ENCODE measurements at regions not wholly inside any gene's neighbourhood (a gene's known extent, or its start where the extent isn't known, plus 50 kb on each side); places are given as distances from the start of the nearest gene placed in this dataset.

DNA sequence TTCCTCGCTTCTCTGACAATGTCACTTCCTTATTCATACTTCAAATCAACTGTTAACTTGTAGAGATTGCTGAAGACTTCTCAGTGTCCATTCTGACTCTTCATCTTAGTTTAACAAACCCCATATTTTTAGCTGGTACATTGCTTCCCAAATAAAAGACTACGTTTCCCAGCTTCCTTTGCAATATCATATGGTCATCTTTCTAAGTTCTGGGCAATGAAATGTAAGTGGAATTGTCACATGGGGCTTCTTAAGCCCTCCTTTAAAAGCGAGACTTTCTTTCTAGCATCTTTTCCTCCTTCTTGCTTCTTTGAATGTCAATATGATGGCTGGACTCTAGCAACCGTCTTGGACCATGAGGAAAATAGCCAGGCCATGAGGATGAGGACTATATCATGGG is 239.0 kb downstream of the ZNF621 start:
- Histone ChIP-seq H2AFZ (ENCODE audit: low read depth, low read length) (no peak overlapping the region), H3K9ac (ENCODE audit: low read length) (no peak overlapping the region), H3K4me3 (ENCODE audit: insufficient read depth, low read depth, low read length) (no peak overlapping the region), H3K36me3 (ENCODE audit: insufficient read depth, low read length) (no peaks in the 10 kb centered on the region), H3K4me2 (ENCODE audit: low read length) (no peak overlapping the region), H3K27me3 (ENCODE audit: insufficient read depth, low read length) (no peaks in the 10 kb centered on the region), H3K27ac (ENCODE audit: low read depth, low read length) (no peak overlapping the region), H4K20me1 (ENCODE audit: insufficient read depth, low read length) (no peaks in the 10 kb centered on the region), H3K79me2 (ENCODE audit: insufficient read depth, low read length) (no peaks in the 10 kb centered on the region), H3K4me1 (ENCODE audit: insufficient read depth, low read length) (no peaks in the 10 kb centered on the region), H3K9me3 (ENCODE audit: insufficient read depth, low read depth, low read length) (no peaks in the 10 kb centered on the region)
- no peak for DNase-seq (ENCODE audit: low read depth)
- no peak for FAIRE-seq
- Mint-ChIP-seq H3K27me3 (ENCODE audit: low read depth, unreplicated experiment) (peaks cover 3% of the 10 kb centered on the region), H3K27ac (ENCODE audit: unreplicated experiment) (no peak overlapping the region), H3K9me3 (ENCODE audit: unreplicated experiment) (peaks cover 9% of the 10 kb centered on the region), H3K4me1 (ENCODE audit: low read depth, unreplicated experiment) (peaks cover 3% of the 10 kb centered on the region), H3K4me3 (ENCODE audit: unreplicated experiment) (no peak overlapping the region), H3K36me3 (ENCODE audit: low read depth, unreplicated experiment) (no peaks in the 10 kb centered on the region)
- no peak for TF ChIP-seq CTCF (IDR thresholded peaks at IDR 0.05; ENCODE audit: insufficient read depth, low read depth, low read length)
- TF ChIP-seq EZH2 (IDR thresholded peaks at IDR 0.05; ENCODE audit: insufficient read depth, low read length) = no peak

- H3K9me3 Mint-ChIP-seq (ENCODE audit: unreplicated experiment) = peaks cover 9% of the 10 kb centered on the region
These were observed 240.0 kb downstream of the ZNF621 start for GRCh38 chr3:40764747-40765146.

More at GRCh38 chr3:40764747-40765146, 240.0 kb downstream of the ZNF621 start:
- Mint-ChIP-seq H3K4me3 (ENCODE audit: unreplicated experiment) (no peak overlapping the region), H3K27ac (ENCODE audit: unreplicated experiment) (no peak overlapping the region), H3K36me3 (ENCODE audit: low read depth, unreplicated experiment) (no peaks in the 10 kb centered on the region), H3K27me3 (ENCODE audit: low read depth, unreplicated experiment) (peaks cover 3% of the 10 kb centered on the region), H3K4me1 (ENCODE audit: low read depth, unreplicated experiment) (peaks cover 3% of the 10 kb centered on the region)
- DNase-seq (ENCODE audit: low read depth) = no peak
- Histone ChIP-seq H3K79me2 (ENCODE audit: insufficient read depth, low read length) (no peaks in the 10 kb centered on the region), H3K4me3 (ENCODE audit: insufficient read depth, low read depth, low read length) (no peak overlapping the region), H3K9me3 (ENCODE audit: insufficient read depth, low read depth, low read length) (no peaks in the 10 kb centered on the region), H3K27ac (ENCODE audit: low read depth, low read length) (no peak overlapping the region), H3K4me1 (ENCODE audit: insufficient read depth, low read length) (no peaks in the 10 kb centered on the region), H4K20me1 (ENCODE audit: insufficient read depth, low read length) (no peaks in the 10 kb centered on the region), H3K4me2 (ENCODE audit: low read length) (no peak overlapping the region), H3K27me3 (ENCODE audit: insufficient read depth, low read length) (no peaks in the 10 kb centered on the region), H2AFZ (ENCODE audit: low read depth, low read length) (no peak overlapping the region), H3K36me3 (ENCODE audit: insufficient read depth, low read length) (no peaks in the 10 kb centered on the region), H3K9ac (ENCODE audit: low read length) (no peak overlapping the region)
- TF ChIP-seq EZH2 (IDR thresholded peaks at IDR 0.05; ENCODE audit: insufficient read depth, low read length) = no peak
- TF ChIP-seq CTCF (IDR thresholded peaks at IDR 0.05; ENCODE audit: insufficient read depth, low read depth, low read length) = no peak
- FAIRE-seq = no peak
